T-helper 2 cell treated with Interferon-gamma antibody and Interleukin-4, amounts not matched to agents 100 ng/mL and 5 ng/mL, for 36 hours (primary cell): ENCODE measurements at regions not wholly inside any gene's neighbourhood (a gene's known extent, or its start where the extent isn't known, plus 50 kb on each side); places are given as distances from the start of the nearest gene placed in this dataset.
"Not testable (repeated sequence)": the region's sequence is repeated elsewhere in the genome, so short reads cannot be mapped to it uniquely, and the experiment has no call there.

Source experiments
- intact Hi-C: fragments of 100-400 bp; cut with micrococcal nuclease; formaldehyde crosslinking; loops from one replicate; pipeline ENCODE4 v1.15.1; 2023

- intact Hi-C loops = not testable (repeated sequence)
Observed at GRCh38 chr11:116028506-116028905, 524.3 kb upstream of the CADM1 start.

- intact Hi-C loops = no loop called here
Observed at GRCh38 chr11:115999437-115999836, 495.2 kb upstream of the CADM1 start.

- intact Hi-C loops = no loop called here
Observed at GRCh38 chr11:115996808-115997188, 492.6 kb upstream of the CADM1 start.

GRCh38 chr11:115996125-115996807 is 492.1 kb upstream of the CADM1 start:
- intact Hi-C loops = no loop called here

GRCh38 chr11:115993590-115993989 is 489.4 kb upstream of the CADM1 start:
- intact Hi-C loops = no loop called here

GRCh38 chr11:115990004-115990447 is 485.8 kb upstream of the CADM1 start:
- intact Hi-C loops = no loop called here

- intact Hi-C loops = no loop called here
Observed at GRCh38 chr11:115985896-115986295, 481.7 kb upstream of the CADM1 start.

GRCh38 chr11:115984228-115984627 is 480.0 kb upstream of the CADM1 start:
- intact Hi-C loops = no loop called here

- intact Hi-C loops = no loop called here
Observed at GRCh38 chr11:115982666-115983065, 478.5 kb upstream of the CADM1 start.

GRCh38 chr11:115981814-115982471 is 477.7 kb upstream of the CADM1 start:
- intact Hi-C loops = no loop called here

- intact Hi-C loops = no loop called here
Observed at GRCh38 chr11:115981104-115981481, 476.9 kb upstream of the CADM1 start.

GRCh38 chr11:115980337-115981103 is 476.3 kb upstream of the CADM1 start:
- intact Hi-C loops = no loop called here

- intact Hi-C loops = no loop called here
Observed at GRCh38 chr11:115974703-115975102, 470.5 kb upstream of the CADM1 start.

GRCh38 chr11:115967203-115967602 is 463.0 kb upstream of the CADM1 start:
- intact Hi-C loops = not testable (repeated sequence)

- intact Hi-C loops = no loop called here
Observed at GRCh38 chr11:115965767-115966504, 461.7 kb upstream of the CADM1 start.

- intact Hi-C loops = no loop called here
Observed at GRCh38 chr11:115964091-115964490, 459.9 kb upstream of the CADM1 start.

GRCh38 chr11:115963156-115963555 is 458.9 kb upstream of the CADM1 start:
- intact Hi-C loops = no loop called here

- intact Hi-C loops = no loop called here
Observed at GRCh38 chr11:115961159-115962003, 457.2 kb upstream of the CADM1 start.

GRCh38 chr11:115959081-115959486 is 454.9 kb upstream of the CADM1 start:
- intact Hi-C loops = no loop called here

- intact Hi-C loops = no loop called here
Observed at GRCh38 chr11:115958089-115959000, 454.1 kb upstream of the CADM1 start.
